Ovary (tissue), 7 donors: ENCODE measurements at regions not wholly inside any gene's neighbourhood (a gene's known extent, or its start where the extent isn't known, plus 50 kb on each side); places are given as distances from the start of the nearest gene placed in this dataset.

Source experiments
- DNase-seq, 5 donors: peaks; one replicate each; pipeline ENCODE4 v3.0.0-alpha.2; 2019 to 2020
- H3K27ac ChIP-seq, 2 donors: fragments of 200-600 bp; one replicate each; pipeline versions ENCODE4 v1.5.1 to v1.8.0; 2019 to 2022
- H3K27me3 ChIP-seq: fragments of 200-600 bp; one replicate; pipeline ENCODE4 v1.8.0; 2022
- H3K36me3 ChIP-seq: fragments of 200-600 bp; sonication (generic); one replicate; pipeline ENCODE4 v1.5.1; 2019
- H3K4me1 ChIP-seq: one replicate; pipeline ENCODE4 v1.8.1; 2013; ENCODE audit warnings: mild to moderate bottlenecking, moderate library complexity; ENCODE audit not compliant: insufficient read depth
- H3K4me3 ChIP-seq: fragments of 200-600 bp; sonication (generic); one replicate; pipeline ENCODE4 v1.5.1; 2017
- H3K9me3 ChIP-seq, 2 donors: fragments of 200-600 bp in 1 of 2; sonication (generic) in 1 of 2; one replicate each; pipeline versions ENCODE4 v1.5.1 to v1.8.1; 2013 to 2019; ENCODE audit warnings: mild to moderate bottlenecking in 1 of 2, moderate library complexity in 1 of 2
- CTCF ChIP-seq, 3 donors: fragments of 450-650 bp in 2 of 3; fragments of 200-600 bp in 1 of 3; IDR thresholded peaks; one replicate each; pipeline versions ENCODE4 v1.5.1 to v1.8.0; 2016 to 2022; ENCODE audit warnings: antibody characterized with exemption in 3 of 3, mild to moderate bottlenecking in 1 of 3
- EP300 ChIP-seq: sonication (generic); formaldehyde crosslinking; IDR thresholded peaks from one replicate; pipeline ENCODE4 v1.6.1; 2017; ENCODE audit warnings: antibody characterized with exemption
- POLR2A ChIP-seq: fragments of 450-650 bp; IDR thresholded peaks from one replicate; pipeline ENCODE4 v1.6.1; 2017; ENCODE audit warnings: antibody characterized with exemption, mild to moderate bottlenecking, moderate library complexity
- WGBS, 3 donors: extraction: QIAGEN DNeasy Blood & Tissue Kit in 1 of 3; methylation state at CpG; one replicate each; pipeline versions ENCODE4 v1.1.5 to v1.1.7; 2013 to 2017; 5-methylcytosine and 5-hydroxymethylcytosine counted together
- intact Hi-C, 4 donors: fragments of 100-400 bp; cut with DNase I; formaldehyde crosslinking; loops; one replicate each; pipeline versions ENCODE4 v1.11.0 to v1.15.1; 2022 to 2023
- donor health status: DM: no; HTN: no; CAD: no; lungs with moderate emphysema.
- donor health status: DM: no; HTN: no; CAD: no.
- donor health status: Bipolar disorder and iron deficiency.
- donor health status: DM: no; HTN: no; CAD: no.
- donor health status: DM: yes; HTN: yes; CAD: no.

- Histone ChIP-seq H3K9me3 (peaks cover 0 to 3% of the 10 kb centered on the region in 2 donors), H3K27ac (no peak overlapping the region)
- WGBS, 3 donors = 27 to 36% (median 36%) methylated on average over 2 of the region's 2 CpGs
These were observed 1273.9 kb downstream of the OTOL1 start for GRCh38 chr3:162770551-162770950.

GRCh38 chr3:162774613-162775100 lies 1278.0 kb downstream of the OTOL1 start:
- Histone ChIP-seq H3K27ac (no peak overlapping the region), H3K9me3 (no peaks in the 10 kb centered on the region), H3K4me1 (no peaks in the 10 kb centered on the region), H3K4me3 (no peak overlapping the region), H3K36me3 (no peaks in the 10 kb centered on the region), H3K27me3 (peaks cover 4% of the 10 kb centered on the region)
- no peak for DNase-seq
- intact Hi-C loops = no loop called here
- TF ChIP-seq EP300 = no peak
- TF ChIP-seq POLR2A = no peak
- no peak for TF ChIP-seq CTCF (IDR thresholded peaks at IDR 0.05)
- 84 to 95% (median 89%) methylated on average over 1 of the region's 1 CpG for WGBS, 3 donors

More at GRCh38 chr3:162770551-162770950, 1273.9 kb downstream of the OTOL1 start:
- Histone ChIP-seq H3K4me3 (no peak overlapping the region), H3K27me3 (no peaks in the 10 kb centered on the region), H3K36me3 (no peaks in the 10 kb centered on the region), H3K4me1 (no peaks in the 10 kb centered on the region)
- TF ChIP-seq CTCF (IDR thresholded peaks at IDR 0.05) (no peak), POLR2A (no peak), EP300 (no peak)
- intact Hi-C loops = no loop called here
- no peak for DNase-seq

- TF ChIP-seq POLR2A (no peak), CTCF (IDR thresholded peaks at IDR 0.05) (no peak), EP300 (no peak)
- 32 to 62% (median 32%) methylated on average over 3 of the region's 3 CpGs for WGBS, 3 donors
- Histone ChIP-seq H3K4me1 (peaks cover 1% of the 10 kb centered on the region), H3K36me3 (no peaks in the 10 kb centered on the region), H3K27ac (no peak overlapping the region), H3K27me3 (peaks cover 4% of the 10 kb centered on the region), H3K9me3 (no peaks in the 10 kb centered on the region), H3K4me3 (no peak overlapping the region)
- intact Hi-C loops = no loop called here
- DNase-seq = no peak
These were observed 1279.5 kb downstream of the OTOL1 start for GRCh38 chr3:162776148-162776547.

- intact Hi-C loops = no loop called here
- Histone ChIP-seq H3K27me3 (peaks cover 4% of the 10 kb centered on the region), H3K9me3 (no peaks in the 10 kb centered on the region), H3K36me3 (no peaks in the 10 kb centered on the region), H3K4me3 (no peak overlapping the region), H3K27ac (no peak overlapping the region), H3K4me1 (peaks cover 1% of the 10 kb centered on the region)
- no peak for TF ChIP-seq POLR2A
- TF ChIP-seq CTCF (IDR thresholded peaks at IDR 0.05) = no peak
- no peak for TF ChIP-seq EP300
- DNase-seq = no peak
- WGBS, 3 donors = 94 to 96% (median 95%) methylated on average over 1 of the region's 1 CpG
These were observed 1280.5 kb downstream of the OTOL1 start for GRCh38 chr3:162777118-162777517.
